HG03097 (cell line): ENCODE measurements at regions not wholly inside any gene's neighbourhood (a gene's known extent, or its start where the extent isn't known, plus 50 kb on each side); places are given as distances from the start of the nearest gene placed in this dataset.

Experiments used
- ATAC-seq: cut with Tn5 transposase; IDR thresholded peaks from one replicate; pipeline ENCODE4 v1.9.1; 2021; ENCODE audit not compliant: unreplicated experiment, low FRiP score

DNA sequence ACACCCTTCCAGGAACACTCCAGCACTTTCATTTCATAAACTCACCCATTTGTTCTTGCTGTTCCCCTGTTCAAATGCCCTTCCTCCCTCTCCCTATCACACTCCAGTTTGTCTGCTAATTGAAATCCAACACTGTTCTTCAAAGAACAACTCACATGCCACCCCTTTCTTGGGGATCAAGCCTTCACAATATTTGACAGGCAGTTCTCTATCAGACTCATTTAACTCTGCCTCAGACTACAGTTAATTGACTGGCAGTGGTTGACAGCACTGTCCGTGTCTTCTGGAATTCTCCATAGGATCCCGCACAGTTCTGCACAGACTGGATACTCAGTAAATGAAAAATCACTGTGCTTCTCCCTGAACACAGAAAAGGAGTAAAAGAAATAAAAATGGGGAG is 87.8 kb downstream of the PMP22 start:
- ATAC-seq = no peak

DNA sequence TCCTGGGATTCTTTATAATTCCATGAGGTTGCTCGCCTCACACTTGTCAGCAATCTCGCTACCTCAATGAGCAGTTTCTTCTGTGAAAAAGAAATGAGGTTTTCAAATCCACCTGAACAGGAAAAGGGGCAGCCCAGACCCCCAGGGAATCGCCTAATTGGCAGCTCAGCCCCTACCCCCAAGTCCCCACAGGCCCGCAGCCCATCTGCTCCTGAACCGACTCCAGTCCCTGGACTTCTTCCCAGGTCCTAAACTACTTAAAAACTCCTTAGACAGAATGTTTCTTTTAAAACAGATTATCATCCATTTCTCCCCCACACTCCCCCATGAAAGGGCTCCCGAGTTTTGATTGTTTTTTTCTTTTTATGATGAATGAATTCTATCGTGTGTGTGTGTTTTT is 89.8 kb downstream of the PMP22 start:
- ATAC-seq = no peak

DNA sequence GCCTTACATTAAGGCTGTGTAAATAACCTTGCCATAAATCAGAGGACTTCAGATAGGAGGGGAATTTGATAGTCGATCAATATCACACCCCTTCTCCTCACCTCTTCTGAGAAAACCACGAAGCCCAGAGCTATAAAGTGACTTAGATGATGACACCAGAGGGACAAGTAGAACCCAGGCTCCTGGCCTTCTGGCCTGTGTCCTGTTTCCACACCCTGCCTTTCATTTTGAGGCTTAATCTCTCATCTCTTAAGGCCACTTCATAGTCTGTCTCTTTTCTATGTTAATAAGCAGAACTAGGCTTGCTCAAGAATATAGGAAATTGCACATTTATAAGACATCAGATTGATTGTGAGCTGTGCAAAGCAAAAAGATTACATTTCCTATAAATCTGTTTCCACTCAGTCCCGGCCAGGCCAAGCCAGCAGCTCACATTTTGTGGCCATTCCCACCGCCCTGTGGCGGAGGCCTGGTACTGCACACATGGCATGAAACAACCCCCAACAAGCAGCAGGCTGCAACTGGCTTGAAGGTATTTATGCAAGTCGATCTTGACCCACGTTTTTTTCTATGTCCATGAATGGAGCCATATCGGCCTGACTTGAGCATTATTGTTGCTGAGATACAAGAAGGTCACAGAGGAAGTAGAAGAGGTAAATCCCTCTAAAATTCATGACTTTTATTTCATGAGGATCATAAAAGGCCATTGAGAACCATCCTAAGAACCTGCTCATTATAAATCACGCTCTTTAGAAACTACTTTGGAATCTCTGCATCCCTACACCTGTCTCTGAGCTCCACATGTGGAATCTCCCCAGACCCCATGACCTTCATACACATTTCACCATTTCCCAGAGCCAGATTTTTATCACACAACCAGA is 93.7 kb downstream of the PMP22 start:
- peak; percentile 71 for ATAC-seq

DNA sequence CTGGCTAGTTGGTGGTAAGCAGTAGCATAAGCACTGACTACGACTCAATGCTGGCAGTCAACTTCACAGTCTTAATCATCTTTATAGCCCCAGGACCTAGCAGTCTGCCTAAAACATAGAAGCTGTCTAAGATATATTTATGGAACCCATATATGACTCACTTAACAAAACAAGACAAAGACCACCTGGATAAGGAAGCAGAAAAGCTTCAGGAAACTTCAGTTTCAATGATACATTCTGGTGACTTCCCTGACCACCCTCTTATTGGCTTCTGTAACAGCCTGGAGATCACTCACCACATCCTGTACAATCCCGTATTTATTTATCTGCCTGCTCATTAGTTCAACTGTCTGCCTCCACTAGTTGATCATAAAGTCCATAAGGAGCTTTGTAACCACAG is 95.5 kb downstream of the PMP22 start:
- ATAC-seq = no peak

DNA sequence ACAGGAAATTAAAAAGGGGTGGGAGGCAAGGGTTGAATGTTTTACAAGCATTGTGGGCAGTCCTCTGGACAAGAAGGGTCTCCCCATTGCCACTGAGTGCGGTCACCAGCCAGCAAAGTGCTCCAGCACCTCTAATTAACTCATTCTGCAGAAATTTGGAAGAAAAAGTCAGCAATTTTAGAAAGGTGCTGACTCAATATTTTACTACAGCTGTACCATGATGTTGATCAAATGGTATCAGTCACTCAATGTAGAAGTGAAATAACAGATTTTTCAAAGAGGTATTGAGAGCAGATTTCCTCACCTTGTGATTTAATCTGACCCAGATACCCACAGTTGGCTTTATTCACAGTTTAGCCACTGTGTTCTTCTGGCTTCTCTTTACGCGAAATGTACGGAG is 96.7 kb downstream of the PMP22 start:
- ATAC-seq = no peak

DNA sequence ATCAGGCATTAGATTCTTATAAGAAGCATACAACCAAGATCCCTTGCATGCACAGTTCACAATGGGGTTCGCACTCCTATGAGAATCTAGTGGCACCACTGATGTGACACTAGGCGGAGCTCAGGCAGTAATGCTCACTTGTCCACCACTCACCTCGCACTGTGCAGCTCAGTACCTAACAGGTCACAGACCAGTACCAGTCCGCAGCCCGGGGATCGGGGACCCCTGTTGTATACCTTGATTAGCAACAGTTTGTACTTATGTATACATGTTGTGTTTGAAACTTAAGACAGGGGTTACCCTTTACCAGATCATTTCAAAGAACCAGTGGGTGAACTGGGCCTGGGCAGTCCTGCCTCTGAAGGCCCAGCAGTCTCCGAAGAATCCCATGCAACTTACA is 103.7 kb downstream of the PMP22 start:
- ATAC-seq = no peak

DNA sequence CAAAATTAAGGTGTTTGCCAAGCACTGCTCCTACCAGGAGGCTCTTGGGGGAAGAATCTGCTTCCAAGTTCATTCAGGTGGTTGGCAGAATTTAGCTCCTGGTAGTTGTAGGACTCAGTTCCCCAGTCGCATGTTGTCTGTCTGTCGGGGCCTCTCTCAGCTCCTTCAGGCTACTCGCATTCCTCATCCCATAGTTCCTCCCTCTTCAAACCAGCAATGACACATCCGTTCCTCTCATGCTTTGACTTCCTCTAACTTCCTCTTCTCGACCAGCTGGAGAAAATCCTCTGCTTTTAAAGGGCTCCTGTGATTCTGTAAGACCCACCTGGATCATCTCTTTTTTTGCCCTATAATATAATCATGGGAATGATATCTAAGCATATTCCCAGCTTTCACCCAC is 108.1 kb downstream of the PMP22 start:
- no peak for ATAC-seq

DNA sequence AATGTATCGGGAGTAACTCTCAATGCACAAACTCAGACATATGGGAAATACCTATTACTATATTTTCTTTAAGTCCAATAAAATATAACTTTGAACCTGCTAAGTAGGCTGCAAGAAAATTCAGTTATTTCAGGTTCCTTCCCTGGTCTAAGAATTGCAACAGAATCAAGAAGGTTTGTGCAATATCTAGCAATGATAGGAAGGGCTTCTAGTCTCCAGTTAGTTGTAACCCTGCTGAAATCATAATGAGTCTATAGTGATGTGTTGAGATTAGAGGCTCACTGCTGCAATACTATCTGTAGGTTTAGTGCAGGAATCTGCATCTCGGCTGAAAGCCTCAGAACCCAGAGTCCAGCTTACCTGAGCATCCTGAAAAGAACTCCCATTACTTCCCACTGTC is 110.5 kb downstream of the PMP22 start:
- ATAC-seq = no peak

DNA sequence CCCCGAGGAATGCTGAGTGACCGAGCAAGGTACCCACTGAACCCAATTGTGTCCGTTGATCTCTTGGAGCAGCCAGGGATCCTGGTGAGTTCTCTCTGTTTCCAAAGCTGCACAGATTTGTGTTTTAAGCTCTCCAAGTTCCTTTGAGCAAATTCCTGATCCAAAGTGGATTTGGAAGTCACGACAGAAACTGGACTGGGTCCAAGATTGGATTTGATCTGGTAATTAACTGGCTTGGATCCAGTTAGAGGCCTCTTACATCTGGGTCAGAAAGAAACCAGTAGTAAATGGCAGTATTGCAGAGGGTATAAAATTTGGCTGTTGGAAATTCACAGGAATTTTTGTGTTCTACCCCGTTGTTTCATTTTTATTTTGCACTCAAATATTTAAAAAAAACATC is 119.5 kb downstream of the PMP22 start:
- ATAC-seq = no peak

DNA sequence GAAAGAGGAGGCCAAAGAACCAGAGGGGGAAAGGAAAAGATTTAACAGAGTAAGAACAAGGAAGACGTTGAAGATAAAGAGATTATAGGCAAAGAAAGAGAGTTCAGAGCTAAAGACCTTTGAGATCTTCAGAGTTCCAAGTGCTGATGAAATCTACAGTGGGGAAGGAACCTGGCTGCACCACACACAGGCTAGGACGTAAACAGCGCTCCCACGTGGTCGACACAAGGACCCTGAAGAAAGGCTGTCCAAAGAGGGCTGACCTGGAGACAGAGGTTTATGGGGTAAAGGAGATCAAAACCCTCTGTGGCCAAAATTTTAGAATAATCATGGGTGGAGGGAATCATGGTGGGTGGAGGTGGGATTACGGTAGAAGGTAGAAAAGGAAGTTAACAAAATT is 121.6 kb downstream of the PMP22 start:
- no peak for ATAC-seq

DNA sequence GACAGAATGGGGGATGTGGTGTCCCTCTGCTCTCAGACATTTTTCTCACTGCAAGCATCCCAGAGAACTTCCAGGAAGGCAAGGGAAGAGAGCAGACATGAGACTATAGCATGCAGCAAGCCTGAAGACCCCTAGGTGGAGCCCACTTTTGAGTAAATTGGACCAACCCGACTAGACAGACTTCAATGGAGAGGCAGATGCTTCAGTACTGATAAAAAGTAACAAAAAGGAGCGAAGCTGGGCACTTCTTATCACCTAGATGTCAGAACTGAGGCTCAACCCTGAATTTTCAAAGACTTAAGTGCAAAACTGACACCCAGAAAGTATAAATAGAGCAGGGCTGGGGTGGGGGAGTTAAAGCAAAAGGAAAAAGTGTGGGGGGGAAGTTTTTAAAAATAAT is 130.8 kb downstream of the PMP22 start:
- ATAC-seq = no peak

DNA sequence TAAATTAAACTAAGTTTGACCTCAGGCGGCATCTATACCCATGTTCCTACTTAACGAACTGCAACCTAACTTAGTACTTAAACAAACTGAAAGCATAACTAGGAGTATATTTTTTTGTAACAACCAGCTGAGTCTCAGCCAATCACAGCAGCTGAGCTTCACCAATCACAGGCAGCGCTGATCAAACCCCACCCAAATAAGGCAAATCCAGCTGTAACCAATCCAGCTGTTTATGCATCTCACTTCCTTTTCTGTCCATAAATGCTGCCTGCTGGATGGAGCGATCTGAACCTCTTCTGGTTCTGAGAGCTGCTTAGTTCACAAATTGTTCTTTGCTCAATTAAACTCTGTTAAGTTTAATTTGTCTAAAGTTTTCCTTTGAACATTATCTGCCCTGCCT is 131.3 kb downstream of the PMP22 start:
- ATAC-seq = no peak

DNA sequence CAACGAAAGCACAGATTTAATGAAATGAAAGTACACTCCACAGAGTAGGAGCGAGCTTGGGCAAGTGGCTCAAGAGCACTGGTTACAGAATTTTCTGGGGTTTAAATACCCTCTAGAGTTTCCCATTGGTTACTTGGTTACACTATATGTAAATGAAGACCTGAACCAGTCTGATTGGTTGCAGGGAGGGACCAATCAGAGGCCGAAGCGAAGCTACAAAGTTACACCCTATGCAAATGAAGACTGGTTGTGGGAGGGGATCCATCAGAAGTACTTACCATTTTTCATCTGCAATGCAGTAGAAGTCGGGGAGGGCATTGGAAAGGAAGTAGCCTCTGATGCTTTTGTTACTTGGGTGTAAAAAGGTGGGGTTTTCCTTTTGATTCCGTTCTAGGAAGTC is 132.0 kb downstream of the PMP22 start:
- no peak for ATAC-seq

DNA sequence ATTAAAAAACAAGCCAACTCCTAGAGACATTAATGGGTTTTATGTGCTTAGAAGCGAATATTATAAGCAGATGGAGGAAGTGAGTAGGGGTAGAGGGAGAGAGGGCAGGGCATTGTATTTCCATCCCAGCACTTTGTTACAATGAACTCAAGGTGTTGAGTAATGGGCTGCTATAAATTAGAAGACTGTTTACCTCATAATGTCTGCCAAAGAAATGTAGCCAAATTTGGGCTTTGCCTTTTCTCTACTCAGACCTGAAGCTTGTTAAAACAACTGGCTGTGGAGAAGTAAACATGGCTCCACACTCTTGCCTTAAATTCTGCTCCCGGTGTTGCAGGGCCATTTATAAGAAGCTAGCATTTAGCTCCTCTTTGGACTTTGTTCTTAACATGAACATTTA is 134.7 kb downstream of the PMP22 start:
- ATAC-seq = no peak

DNA sequence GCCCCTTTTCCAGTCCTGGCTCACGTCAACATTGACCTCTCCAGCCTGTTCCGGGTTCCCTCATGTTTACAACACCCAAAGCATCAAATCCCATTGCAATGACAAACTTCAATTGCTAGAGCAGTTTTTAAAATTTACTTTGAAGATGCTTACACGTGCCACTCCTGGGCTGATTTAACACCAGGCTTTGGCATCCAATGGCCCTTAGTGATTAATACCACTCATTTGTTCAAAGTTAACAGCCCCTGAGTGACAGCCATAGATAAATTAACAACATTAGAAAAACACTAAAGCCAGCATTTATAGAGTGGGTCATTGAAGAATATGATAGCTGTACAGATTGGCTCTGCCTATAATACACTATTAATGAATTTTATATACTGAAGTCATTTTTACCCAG is 135.1 kb downstream of the PMP22 start:
- no peak for ATAC-seq

DNA sequence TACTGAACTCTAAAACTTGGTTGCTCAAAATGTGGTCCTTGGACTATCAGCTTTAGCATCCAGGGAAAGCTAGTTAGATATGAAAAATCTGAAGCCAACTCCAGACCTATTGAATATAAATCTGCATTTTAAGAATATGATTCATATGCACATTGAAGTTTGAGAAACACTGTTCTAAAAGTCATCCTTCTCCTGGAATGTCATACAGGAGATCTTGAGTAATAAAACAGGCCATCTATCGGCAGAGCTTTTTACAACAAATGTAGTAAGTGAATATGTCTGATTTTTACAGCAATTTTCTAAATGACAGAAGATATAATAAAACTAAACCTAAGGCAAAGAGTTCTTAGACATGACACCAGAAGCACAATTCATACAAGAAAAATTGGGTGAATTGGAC is 140.4 kb downstream of the PMP22 start:
- no peak for ATAC-seq

DNA sequence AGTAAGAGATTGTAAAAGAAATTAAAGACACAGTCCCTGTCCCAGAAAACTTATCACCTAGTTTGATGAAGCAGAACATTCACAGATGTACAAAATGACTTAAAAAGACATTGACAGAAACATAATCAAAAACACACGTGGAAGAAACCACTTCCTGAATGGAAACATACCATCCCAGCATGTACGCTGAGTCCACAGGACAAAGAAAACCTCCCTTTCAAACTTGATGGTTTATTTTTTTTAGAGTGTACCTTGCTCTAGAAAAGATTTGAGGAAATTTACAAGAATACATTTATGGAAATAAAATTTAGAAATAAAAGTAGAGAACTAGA is 140.9 kb downstream of the PMP22 start:
- no peak for ATAC-seq

DNA sequence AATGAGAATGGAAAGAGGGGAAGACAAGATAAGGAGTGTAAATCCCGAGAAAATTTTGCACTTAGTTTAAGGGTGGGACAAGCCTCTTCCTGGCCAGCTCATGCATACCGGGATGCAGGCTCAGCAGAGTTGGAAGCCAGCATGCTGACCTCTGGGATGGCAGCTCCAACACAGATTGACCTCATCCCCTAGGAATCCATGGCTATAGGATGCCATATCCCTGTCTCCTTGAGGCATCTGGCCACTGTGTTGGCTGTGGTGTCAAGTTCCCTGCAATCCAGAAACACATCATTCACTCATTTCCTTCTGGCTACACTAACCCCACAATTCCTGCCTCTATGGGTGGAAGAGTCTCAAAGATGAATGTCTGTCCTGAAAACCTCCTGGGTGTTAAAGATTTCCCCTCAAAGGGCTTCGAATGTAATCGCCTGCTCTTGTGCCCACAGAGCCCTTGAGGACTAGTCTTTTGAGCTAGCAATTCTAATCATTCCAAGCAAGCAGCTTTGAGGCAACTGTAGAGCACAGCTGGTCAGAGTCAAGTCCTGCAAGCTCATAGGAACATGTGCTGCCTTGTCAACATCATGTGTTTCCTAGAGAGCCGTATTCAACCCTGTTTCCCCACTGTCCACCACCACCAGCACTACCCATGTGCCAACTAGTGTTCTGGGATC is 141.4 kb downstream of the PMP22 start:
- no peak for ATAC-seq

DNA sequence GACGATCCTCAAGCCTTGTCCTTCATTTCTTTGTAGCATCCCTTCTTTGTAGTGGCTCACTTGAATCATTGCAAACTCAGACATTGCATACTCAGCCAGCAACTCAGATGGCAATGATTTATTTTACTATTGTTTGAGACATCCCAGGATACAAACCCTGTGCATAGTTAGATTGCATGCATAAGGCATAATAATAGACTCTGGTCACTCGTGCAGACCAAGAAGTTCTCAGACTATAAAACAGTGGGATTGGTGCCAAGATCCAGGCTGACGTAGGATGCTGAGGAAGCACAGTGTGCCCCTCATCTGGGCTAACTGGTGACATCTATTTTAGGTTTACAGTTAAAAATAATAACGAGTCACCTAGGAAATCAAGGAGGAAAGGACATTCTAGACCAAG is 142.3 kb downstream of the PMP22 start:
- ATAC-seq = no peak

DNA sequence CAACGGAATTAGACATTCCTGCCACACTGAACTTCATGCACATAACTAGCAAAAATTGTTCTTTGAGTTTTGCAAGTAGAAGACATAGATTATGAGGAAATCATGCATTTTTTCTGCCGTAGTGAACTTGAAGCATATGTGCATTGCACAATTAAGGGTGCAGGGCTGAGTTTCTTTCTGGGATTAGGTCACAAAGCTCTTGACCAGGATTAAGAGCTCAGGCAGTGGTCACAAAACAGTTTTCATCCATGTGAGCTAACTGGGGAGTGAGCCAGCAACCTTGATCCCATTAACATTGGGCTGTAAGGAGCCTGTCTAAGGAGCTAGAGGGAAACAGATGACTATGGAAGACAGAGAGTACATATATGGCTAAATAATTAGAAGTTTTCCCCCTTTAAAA is 143.7 kb downstream of the PMP22 start:
- ATAC-seq = no peak

DNA sequence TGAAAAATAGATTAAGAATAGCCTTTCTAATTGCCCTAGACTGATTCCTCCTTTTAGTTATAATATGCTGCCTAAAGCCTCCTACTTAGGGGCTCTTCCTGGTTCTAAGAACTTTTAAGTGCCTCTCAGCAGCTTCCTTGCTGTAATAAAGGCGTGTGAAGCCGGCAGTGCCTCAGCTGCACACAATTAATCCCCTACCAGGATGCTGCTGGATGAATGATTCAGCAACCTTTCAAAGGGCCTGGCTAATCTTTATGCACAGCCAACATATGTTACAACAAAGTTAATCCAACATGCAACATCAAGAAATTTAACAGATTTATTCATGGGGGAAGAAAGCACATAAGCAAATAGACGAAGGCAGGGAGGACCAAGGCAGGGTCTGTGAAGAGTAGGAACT is 145.2 kb downstream of the PMP22 start:
- no peak for ATAC-seq

DNA sequence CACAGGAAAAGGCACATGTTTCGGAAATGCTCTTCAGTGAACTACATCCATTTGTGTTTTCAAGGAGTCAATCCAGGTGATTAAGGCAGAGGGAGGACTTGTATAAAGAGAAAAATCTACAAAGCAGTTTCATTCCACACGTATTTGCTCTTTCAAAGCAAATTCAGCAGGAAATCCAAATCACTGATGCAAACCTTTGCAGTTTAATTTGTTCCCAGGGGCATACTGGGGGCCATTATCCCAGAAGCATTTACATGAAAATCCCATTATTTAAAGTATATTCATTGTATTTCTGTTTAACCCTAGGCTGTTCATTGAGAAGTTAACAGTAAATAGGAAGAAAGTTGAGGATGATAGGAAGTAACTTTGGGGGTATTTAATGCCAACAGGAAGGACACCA is 147.9 kb downstream of the PMP22 start:
- ATAC-seq = no peak
